ENCODE measurements at regions not wholly inside any gene's neighbourhood (a gene's known extent, or its start where the extent isn't known, plus 50 kb on each side); places are given as distances from the start of the nearest gene placed in this dataset.
"Not testable (repeated sequence)": the region's sequence is repeated elsewhere in the genome, so short reads cannot be mapped to it uniquely, and the experiment has no call there.

DNA sequence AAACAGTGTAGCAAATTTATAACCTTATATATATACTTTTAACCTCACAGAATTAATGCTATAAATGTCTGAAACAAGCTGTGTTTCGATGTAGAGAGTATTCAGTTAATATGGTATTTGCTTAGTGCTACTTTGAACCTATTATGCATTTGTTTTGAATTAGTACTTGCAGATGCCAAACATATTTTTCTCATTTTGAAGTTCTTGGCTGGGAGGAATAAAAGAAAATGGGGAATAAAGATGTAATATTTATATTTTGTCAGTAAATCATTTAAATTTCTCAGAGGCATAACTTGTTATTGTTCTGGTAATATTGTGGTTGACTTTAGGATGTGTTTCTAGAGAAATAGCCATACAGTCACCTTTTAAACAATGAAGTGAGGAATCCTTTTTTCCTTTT lies 175.9 kb upstream of the IZUMO3 start:
- Mint-ChIP-seq H3K4me1 (peaks cover 0 to 1% (median 0%) of the 10 kb centered on the region in 3 donors), H3K4me3 (no peak overlapping the region), H3K27me3 (no peaks in the 10 kb centered on the region), H3K27ac (no peak overlapping the region), H3K9me3 (peaks cover 3 to 11% (median 4%) of the 10 kb centered on the region in 3 donors), H3K36me3 (no peaks in the 10 kb centered on the region)

- H3K36me3 Mint-ChIP-seq: no peaks in the 10 kb centered on the region
- H3K4me1 Mint-ChIP-seq: no peaks in the 10 kb centered on the region
- no peaks in the 10 kb centered on the region for H3K27me3 Mint-ChIP-seq
- H3K27ac Mint-ChIP-seq: no peak overlapping the region
- no peak overlapping the region for H3K4me3 Mint-ChIP-seq
- peaks cover 0 to 9% (median 4%) of the 10 kb centered on the region in 3 donors for H3K9me3 Mint-ChIP-seq
These were observed 166.5 kb upstream of the IZUMO3 start for GRCh38 chr9:24712206-24712605.

DNA sequence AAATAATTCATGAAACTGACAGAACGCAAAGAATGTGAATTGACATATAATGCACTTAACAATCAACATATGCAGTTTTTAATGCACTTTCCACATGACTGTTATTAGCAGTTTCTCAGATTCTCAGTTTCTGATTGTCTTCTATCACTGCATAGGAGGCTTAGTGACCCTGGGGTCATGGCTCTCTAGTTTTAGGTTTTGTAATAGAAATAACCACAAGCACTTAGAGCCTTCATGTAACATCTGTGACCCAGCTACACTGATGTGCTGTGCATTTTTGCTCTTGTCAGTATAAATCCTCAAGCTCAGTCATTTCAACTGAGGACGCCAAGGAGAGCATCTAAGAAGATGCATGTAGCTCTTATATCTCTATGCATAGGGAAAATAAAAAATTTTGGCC lies 163.1 kb upstream of the IZUMO3 start:
- H3K9me3 Mint-ChIP-seq: peaks cover 1 to 7% (median 2%) of the 10 kb centered on the region in 3 donors
- H3K4me1 Mint-ChIP-seq: no peaks in the 10 kb centered on the region
- H3K4me3 Mint-ChIP-seq: no peak overlapping the region
- no peaks in the 10 kb centered on the region for H3K36me3 Mint-ChIP-seq
- H3K27me3 Mint-ChIP-seq: no peaks in the 10 kb centered on the region
- H3K27ac Mint-ChIP-seq: no peak overlapping the region

DNA sequence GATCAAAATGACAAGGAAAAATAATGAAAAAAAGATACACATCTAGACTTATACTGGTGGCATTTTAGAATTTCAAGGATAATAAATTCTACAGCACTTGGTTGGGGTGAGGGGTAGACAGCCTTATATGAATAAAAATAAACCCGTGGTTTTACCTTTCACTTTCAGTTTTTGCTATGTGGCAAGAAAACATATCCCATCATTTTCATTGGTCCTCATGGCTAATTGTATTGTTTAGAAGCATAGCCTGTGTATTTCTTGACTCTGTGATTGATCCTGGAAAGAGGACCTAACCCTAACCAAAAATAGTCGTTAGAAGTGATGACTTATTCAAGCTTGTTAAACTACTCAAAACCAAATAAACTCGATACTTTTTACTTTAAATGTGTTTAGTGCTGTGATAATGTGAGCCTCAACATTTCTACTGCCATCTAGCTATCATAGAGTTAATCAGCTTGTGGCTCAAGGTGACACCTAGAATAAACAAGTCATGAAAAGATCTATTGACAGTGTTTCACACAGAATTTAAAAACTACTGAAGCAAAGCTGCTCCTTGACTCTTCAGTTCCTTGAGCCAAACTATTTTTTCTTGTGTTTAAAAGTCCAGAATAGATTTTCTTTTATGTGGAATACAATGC lies 153.3 kb upstream of the IZUMO3 start:
- Mint-ChIP-seq H3K9me3 (peaks cover 3 to 22% (median 4%) of the 10 kb centered on the region in 3 donors), H3K4me1 (peaks cover 0 to 5% (median 3%) of the 10 kb centered on the region in 3 donors), H3K27ac (no peak overlapping the region), H3K4me3 (no peak overlapping the region), H3K36me3 (no peaks in the 10 kb centered on the region), H3K27me3 (no peaks in the 10 kb centered on the region)

DNA sequence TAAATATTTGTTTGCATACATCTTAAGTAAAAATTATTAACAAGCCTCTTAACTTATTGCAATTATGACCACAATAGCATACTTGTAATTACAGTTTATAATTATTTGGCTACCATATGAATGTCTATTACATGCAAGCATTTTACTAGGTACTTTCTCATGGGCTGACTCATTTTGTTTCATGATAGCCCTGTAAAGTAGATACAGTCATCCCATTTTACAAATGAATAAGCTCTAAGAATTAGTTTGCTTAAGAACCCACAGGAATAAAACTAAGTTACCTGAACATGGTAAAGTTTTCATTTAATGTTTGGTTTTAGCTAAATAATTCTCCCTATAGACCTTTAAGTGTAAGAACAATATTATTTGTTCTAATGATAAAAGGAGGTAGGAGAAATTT lies 126.6 kb upstream of the IZUMO3 start:
- H3K9me3 Mint-ChIP-seq: peaks cover 1 to 12% (median 5%) of the 10 kb centered on the region in 3 donors
- no peaks in the 10 kb centered on the region for H3K27me3 Mint-ChIP-seq
- H3K36me3 Mint-ChIP-seq: no peaks in the 10 kb centered on the region
- no peaks in the 10 kb centered on the region for H3K4me1 Mint-ChIP-seq
- H3K27ac Mint-ChIP-seq: no peak overlapping the region
- H3K4me3 Mint-ChIP-seq: no peak overlapping the region

- H3K9me3 Mint-ChIP-seq: peaks cover 1 to 15% (median 4%) of the 10 kb centered on the region in 3 donors
- H3K27ac Mint-ChIP-seq: no peak overlapping the region
- H3K27me3 Mint-ChIP-seq: no peaks in the 10 kb centered on the region
- no peaks in the 10 kb centered on the region for H3K36me3 Mint-ChIP-seq
- no peak overlapping the region for H3K4me3 Mint-ChIP-seq
- no peaks in the 10 kb centered on the region for H3K4me1 Mint-ChIP-seq
These were observed 111.7 kb upstream of the IZUMO3 start for GRCh38 chr9:24657387-24657786.

DNA sequence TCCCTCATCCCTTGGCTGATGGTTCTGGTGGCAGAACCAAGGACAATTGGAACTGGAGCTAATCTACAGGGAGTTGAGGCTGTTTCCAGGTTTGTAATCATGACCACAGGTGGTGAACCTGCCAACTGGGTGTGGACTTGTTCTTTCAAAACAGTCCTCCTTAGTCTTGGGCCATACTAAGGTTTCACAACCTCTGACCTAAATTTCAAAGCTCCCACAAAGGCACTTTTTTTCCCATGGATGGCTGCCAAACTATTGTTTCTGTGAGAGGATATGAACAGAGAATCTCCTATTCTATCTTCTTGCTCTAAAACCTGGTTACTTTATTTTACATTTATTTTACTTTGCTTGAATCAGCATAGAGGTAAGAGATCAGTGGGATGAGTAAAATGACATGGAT lies 106.5 kb upstream of the IZUMO3 start:
- H3K4me3 Mint-ChIP-seq: no peak overlapping the region
- H3K9me3 Mint-ChIP-seq: peaks cover 0 to 13% (median 3%) of the 10 kb centered on the region in 3 donors
- no peak overlapping the region for H3K27ac Mint-ChIP-seq
- no peaks in the 10 kb centered on the region for H3K36me3 Mint-ChIP-seq
- H3K4me1 Mint-ChIP-seq: no peaks in the 10 kb centered on the region
- H3K27me3 Mint-ChIP-seq: no peaks in the 10 kb centered on the region

DNA sequence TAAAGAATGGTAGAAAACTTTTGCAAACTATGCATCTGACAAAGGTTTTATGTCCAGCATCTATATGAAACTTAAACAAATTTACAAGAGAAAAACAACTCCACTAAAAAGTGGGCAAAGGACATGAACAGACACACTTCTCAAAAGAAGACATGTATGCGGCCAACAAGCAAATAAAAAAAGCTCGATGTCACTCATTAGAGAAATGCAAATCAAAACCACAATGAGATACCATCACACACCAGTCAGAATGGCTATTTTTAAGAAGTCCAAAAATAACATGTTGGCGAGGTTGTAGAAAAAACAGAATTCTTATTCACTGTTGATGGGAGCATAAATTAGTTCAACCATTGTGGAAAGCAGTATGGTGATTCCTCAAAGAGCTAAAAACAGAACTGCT lies 83.1 kb upstream of the IZUMO3 start:
- H3K4me3 Mint-ChIP-seq, H3K27ac Mint-ChIP-seq, H3K36me3 Mint-ChIP-seq, H3K27me3 Mint-ChIP-seq, H3K4me1 Mint-ChIP-seq: not testable (repeated sequence)
- H3K9me3 Mint-ChIP-seq: peaks cover 9 to 33% (median 9%) of the 10 kb centered on the region in 3 donors

DNA sequence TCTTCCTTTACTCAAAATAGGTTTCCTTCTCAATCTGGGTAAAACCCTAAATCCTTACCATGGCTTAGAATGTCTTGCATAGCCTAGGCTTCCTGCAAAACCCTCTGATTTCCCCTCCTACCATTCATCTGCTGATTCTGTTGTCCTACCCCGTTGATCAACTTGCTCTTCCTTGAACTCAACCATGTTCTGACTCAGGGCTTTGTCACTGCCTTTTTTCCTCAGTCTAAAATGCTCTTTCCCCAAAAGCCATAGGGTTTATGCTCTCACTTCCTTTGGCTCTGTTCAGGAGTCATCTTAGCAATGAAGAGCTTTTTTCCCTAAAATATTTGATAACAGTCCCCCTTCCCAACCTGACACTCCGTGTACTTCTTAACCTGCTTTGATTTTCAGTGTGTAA lies 79.4 kb upstream of the IZUMO3 start:
- Mint-ChIP-seq H3K4me3 (no peak overlapping the region), H3K36me3 (no peaks in the 10 kb centered on the region), H3K4me1 (peaks cover 0 to 1% (median 0%) of the 10 kb centered on the region in 3 donors), H3K27ac (no peak overlapping the region), H3K9me3 (peaks cover 7 to 23% (median 9%) of the 10 kb centered on the region in 3 donors), H3K27me3 (no peaks in the 10 kb centered on the region)

GRCh38 chr9:24624481-24624880 lies 78.8 kb upstream of the IZUMO3 start:
- Mint-ChIP-seq H3K27me3 (no peaks in the 10 kb centered on the region), H3K36me3 (no peaks in the 10 kb centered on the region), H3K27ac (no peak overlapping the region)

GRCh38 chr9:24620741-24621140 lies 75.0 kb upstream of the IZUMO3 start:
- Mint-ChIP-seq H3K36me3 (no peaks in the 10 kb centered on the region), H3K27me3 (no peaks in the 10 kb centered on the region), H3K27ac (no peak overlapping the region), H3K9me3 (peaks cover 2 to 16% (median 4%) of the 10 kb centered on the region in 3 donors), H3K4me3 (no peak overlapping the region), H3K4me1 (peaks cover 0 to 1% (median 0%) of the 10 kb centered on the region in 3 donors)

More at GRCh38 chr9:24624481-24624880, 78.8 kb upstream of the IZUMO3 start:
- Mint-ChIP-seq H3K4me3 (no peak overlapping the region), H3K4me1 (peaks cover 0 to 1% (median 0%) of the 10 kb centered on the region in 3 donors), H3K9me3 (peaks cover 7 to 20% (median 9%) of the 10 kb centered on the region in 3 donors)

DNA sequence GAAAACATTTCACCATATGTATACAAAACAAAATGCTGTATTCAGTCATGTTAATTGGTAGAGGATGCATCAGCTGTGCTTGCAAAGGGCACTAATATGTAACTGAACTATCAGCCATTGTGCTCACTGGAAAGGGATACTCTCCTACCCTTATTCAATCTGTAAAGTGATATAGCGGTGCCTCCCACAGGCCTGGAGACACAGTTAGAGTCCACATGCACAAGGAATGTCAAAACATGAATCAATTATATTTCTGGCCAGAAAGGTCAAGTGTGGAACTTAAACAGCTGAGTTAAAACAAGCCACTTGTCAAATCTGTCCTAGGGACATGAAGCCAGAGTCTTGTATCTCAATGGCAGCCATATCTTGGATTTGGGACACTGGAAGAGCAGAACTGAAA lies 71.2 kb upstream of the IZUMO3 start:
- Mint-ChIP-seq H3K9me3 (peaks cover 2 to 14% (median 5%) of the 10 kb centered on the region in 3 donors), H3K36me3 (no peaks in the 10 kb centered on the region), H3K27me3 (no peaks in the 10 kb centered on the region), H3K4me3 (no peak overlapping the region), H3K4me1 (no peaks in the 10 kb centered on the region), H3K27ac (peak overlapping the region in 1 of 3 donors; percentile 67)

- no peaks in the 10 kb centered on the region for H3K27me3 Mint-ChIP-seq
- peaks cover 4 to 14% (median 5%) of the 10 kb centered on the region in 3 donors for H3K9me3 Mint-ChIP-seq
- no peak overlapping the region for H3K27ac Mint-ChIP-seq
- H3K4me1 Mint-ChIP-seq: no peaks in the 10 kb centered on the region
- H3K4me3 Mint-ChIP-seq: no peak overlapping the region
- H3K36me3 Mint-ChIP-seq: no peaks in the 10 kb centered on the region
These were observed 68.4 kb upstream of the IZUMO3 start for GRCh38 chr9:24614070-24614469.

- H3K4me3 Mint-ChIP-seq: no peak overlapping the region
- H3K36me3 Mint-ChIP-seq: peaks cover 2% of the 10 kb centered on the region
- H3K27me3 Mint-ChIP-seq: no peaks in the 10 kb centered on the region
- no peak overlapping the region for H3K27ac Mint-ChIP-seq
- H3K4me1 Mint-ChIP-seq: no peaks in the 10 kb centered on the region
- peaks cover 0 to 10% (median 5%) of the 10 kb centered on the region in 3 donors for H3K9me3 Mint-ChIP-seq
These were observed 62.9 kb upstream of the IZUMO3 start for GRCh38 chr9:24608599-24608998.

- H3K4me1 Mint-ChIP-seq: no peaks in the 10 kb centered on the region
- no peak overlapping the region for H3K4me3 Mint-ChIP-seq
- no peaks in the 10 kb centered on the region for H3K27me3 Mint-ChIP-seq
- H3K36me3 Mint-ChIP-seq: no peaks in the 10 kb centered on the region
- no peak overlapping the region for H3K27ac Mint-ChIP-seq
- H3K9me3 Mint-ChIP-seq: peaks cover 0 to 2% (median 1%) of the 10 kb centered on the region in 3 donors
These were observed 57.1 kb upstream of the IZUMO3 start for GRCh38 chr9:24602693-24603352.

All from IgD-negative memory B cell (primary cell).